ENCODE measurements at regions not wholly inside any gene's neighbourhood (a gene's known extent, or its start where the extent isn't known, plus 50 kb on each side); places are given as distances from the start of the nearest gene placed in this dataset.

DNA sequence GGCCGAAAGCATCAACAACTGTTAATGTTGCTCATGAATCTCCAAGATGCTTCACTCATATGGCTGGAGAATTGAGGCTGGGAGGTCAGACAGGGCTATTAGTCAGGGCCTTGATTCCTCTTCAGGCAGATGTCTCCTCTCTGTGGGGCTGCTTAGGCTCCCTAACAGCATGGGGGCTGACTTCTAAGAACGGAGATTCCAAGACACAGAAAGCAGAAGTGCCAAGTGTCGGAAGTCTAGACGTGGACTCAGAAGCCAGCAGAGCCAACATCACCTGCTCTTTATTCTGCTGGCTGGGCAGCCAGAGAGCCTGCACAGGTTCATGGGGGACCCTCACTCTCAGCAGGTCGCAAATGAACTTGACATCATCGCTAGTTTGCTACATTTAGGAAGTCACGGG, 279.8 kb downstream of the CDH26 start:
- TF ChIP-seq ZFP41 (tag by site-specific recombination; IDR thresholded peaks at IDR 0.05; ENCODE audit: borderline replicate concordance), result no peak
- no peak for TF ChIP-seq ZNF626 (tag by site-specific recombination; IDR thresholded peaks at IDR 0.05)
- TF ChIP-seq ZBTB1 (tag by site-specific recombination; IDR thresholded peaks at IDR 0.05), result no peak
- no peak for TF ChIP-seq ZNF670 (tag by site-specific recombination; IDR thresholded peaks at IDR 0.05; ENCODE audit: low read depth)
- TF ChIP-seq ZNF10 (tag by site-specific recombination; IDR thresholded peaks at IDR 0.05), result no peak
- TF ChIP-seq, protein P1, sequence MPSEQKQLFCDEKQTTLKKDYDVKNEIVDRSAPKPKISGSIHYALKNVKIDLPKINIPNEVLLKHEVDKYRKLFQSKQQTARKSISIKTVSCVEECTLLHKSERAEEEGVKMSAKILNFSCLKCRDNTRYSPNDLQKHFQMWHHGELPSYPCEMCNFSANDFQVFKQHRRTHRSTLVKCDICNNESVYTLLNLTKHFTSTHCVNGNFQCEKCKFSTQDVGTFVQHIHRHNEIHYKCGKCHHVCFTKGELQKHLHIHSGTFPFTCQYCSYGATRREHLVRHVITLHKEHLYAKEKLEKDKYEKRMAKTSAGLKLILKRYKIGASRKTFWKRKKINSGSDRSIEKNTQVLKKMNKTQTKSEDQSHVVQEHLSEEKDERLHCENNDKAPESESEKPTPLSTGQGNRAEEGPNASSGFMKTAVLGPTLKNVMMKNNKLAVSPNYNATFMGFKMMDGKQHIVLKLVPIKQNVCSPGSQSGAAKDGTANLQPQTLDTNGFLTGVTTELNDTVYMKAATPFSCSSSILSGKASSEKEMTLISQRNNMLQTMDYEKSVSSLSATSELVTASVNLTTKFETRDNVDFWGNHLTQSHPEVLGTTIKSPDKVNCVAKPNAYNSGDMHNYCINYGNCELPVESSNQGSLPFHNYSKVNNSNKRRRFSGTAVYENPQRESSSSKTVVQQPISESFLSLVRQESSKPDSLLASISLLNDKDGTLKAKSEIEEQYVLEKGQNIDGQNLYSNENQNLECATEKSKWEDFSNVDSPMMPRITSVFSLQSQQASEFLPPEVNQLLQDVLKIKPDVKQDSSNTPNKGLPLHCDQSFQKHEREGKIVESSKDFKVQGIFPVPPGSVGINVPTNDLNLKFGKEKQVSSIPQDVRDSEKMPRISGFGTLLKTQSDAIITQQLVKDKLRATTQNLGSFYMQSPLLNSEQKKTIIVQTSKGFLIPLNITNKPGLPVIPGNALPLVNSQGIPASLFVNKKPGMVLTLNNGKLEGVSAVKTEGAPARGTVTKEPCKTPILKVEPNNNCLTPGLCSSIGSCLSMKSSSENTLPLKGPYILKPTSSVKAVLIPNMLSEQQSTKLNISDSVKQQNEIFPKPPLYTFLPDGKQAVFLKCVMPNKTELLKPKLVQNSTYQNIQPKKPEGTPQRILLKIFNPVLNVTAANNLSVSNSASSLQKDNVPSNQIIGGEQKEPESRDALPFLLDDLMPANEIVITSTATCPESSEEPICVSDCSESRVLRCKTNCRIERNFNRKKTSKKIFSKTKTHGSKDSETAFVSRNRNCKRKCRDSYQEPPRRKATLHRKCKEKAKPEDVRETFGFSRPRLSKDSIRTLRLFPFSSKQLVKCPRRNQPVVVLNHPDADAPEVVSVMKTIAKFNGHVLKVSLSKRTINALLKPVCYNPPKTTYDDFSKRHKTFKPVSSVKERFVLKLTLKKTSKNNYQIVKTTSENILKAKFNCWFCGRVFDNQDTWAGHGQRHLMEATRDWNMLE (tag by site-specific recombination; conservative IDR thresholded peaks at IDR 0.05; ENCODE audit: low read depth), result no peak
- no peak for TF ChIP-seq ZNF785 (tag by site-specific recombination; IDR thresholded peaks at IDR 0.05)
- TF ChIP-seq ZNF223 (tag by site-specific recombination; IDR thresholded peaks at IDR 0.05), result no peak
- TF ChIP-seq ZNF629 (tag by site-specific recombination; IDR thresholded peaks at IDR 0.05), result no peak
- Histone ChIP-seq H3K9me3 (ENCODE audit: control insufficient read depth, insufficient read depth, low read depth, low read length) (no peaks in the 10 kb centered on the region), H3K36me3 (ENCODE audit: control insufficient read depth in 2 of 2, insufficient read depth in 1 of 2, low read length in 2 of 2) (no peaks in the 10 kb centered on the region), H3K4me1 (ENCODE audit: control insufficient read depth, insufficient read depth, low read length) (no peaks in the 10 kb centered on the region), H3K4me3 (ENCODE audit: low read depth, low read length) (no peak overlapping the region), H3K27ac (ENCODE audit: extremely low read depth, low read depth, low read length) (no peak overlapping the region)
- POLR2A ChIA-PET, result no interaction called here
- CTCF ChIA-PET, result interaction anchor here (1.3 kb wide), 1 partner anchor 25 kb away, joined by 4 read pairs; no protein-coding TSS in a partner anchor

DNA sequence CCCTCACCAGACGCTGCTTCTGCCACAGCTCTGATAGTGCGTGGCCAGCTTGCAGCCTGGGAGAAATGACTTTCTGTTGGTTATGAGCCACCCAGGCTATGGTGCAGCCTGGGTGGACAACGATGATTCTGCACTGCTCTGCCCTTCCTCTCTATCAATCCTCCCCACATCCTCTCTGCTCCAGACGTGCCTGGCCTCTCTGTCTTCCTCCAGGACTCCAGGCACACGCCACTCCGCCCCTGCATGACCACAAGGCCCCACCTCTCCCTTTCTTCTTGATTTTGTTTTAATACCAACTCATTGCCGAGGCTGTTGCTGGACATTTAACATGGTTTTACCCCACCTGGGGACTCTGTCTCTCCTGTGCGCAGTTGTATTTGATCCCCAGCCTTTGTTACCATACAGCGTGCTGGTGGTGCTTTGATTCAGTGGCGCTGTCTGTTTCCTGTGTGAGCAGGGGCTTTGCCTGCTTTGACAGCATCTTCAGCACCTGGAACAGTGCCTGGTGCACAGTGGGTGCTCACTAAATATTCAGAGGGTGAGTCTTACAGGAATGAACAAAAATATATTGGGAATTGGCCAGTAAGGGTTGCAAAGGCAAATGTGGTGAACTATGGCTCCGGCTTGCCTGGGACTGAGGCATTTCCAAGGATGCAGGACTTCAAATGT, 280.9 kb downstream of the CDH26 start:
- POLR2A ChIA-PET, result no interaction called here
- Histone ChIP-seq H3K27ac (ENCODE audit: extremely low read depth, low read depth, low read length) (no peak overlapping the region), H3K9me3 (ENCODE audit: control insufficient read depth, insufficient read depth, low read depth, low read length) (no peaks in the 10 kb centered on the region), H3K4me1 (ENCODE audit: control insufficient read depth, insufficient read depth, low read length) (no peaks in the 10 kb centered on the region), H3K4me3 (ENCODE audit: low read depth, low read length) (no peak overlapping the region), H3K36me3 (ENCODE audit: control insufficient read depth in 2 of 2, insufficient read depth in 1 of 2, low read length in 2 of 2) (no peaks in the 10 kb centered on the region)
- CTCF ChIA-PET, result interaction anchor here (0.6 kb wide), 1 partner anchor 21 kb away, joined by 5 read pairs; no protein-coding TSS in a partner anchor
- no peak for TF ChIP-seq ZBTB8A (tag by site-specific recombination; IDR thresholded peaks at IDR 0.05)
- TF ChIP-seq MZF1 (tag by site-specific recombination; IDR thresholded peaks at IDR 0.05; ENCODE audit: borderline replicate concordance), result no peak
- TF ChIP-seq ZNF548 (tag by site-specific recombination; IDR thresholded peaks at IDR 0.05), result no peak
- no peak for TF ChIP-seq ZNF404 (tag by site-specific recombination; IDR thresholded peaks at IDR 0.05)
- TF ChIP-seq ZNF391 (tag by site-specific recombination; IDR thresholded peaks at IDR 0.05; ENCODE audit: borderline replicate concordance, low read depth), result no peak
- TF ChIP-seq ZFP3 (tag by site-specific recombination; IDR thresholded peaks at IDR 0.05; ENCODE audit: low read depth), result no peak
- TF ChIP-seq, protein P2, sequence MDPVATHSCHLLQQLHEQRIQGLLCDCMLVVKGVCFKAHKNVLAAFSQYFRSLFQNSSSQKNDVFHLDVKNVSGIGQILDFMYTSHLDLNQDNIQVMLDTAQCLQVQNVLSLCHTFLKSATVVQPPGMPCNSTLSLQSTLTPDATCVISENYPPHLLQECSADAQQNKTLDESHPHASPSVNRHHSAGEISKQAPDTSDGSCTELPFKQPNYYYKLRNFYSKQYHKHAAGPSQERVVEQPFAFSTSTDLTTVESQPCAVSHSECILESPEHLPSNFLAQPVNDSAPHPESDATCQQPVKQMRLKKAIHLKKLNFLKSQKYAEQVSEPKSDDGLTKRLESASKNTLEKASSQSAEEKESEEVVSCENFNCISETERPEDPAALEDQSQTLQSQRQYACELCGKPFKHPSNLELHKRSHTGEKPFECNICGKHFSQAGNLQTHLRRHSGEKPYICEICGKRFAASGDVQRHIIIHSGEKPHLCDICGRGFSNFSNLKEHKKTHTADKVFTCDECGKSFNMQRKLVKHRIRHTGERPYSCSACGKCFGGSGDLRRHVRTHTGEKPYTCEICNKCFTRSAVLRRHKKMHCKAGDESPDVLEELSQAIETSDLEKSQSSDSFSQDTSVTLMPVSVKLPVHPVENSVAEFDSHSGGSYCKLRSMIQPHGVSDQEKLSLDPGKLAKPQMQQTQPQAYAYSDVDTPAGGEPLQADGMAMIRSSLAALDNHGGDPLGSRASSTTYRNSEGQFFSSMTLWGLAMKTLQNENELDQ (tag by site-specific recombination; IDR thresholded peaks at IDR 0.05; ENCODE audit: low read depth), result no peak
- TF ChIP-seq ZNF169 (tag by site-specific recombination; IDR thresholded peaks at IDR 0.05), result no peak
- TF ChIP-seq FEZF1 (tag by site-specific recombination; IDR thresholded peaks at IDR 0.05), result no peak
- no peak for TF ChIP-seq ZNF292 (tag by site-specific recombination; IDR thresholded peaks at IDR 0.05; ENCODE audit: borderline replicate concordance, low read depth)
- TF ChIP-seq ZNF660 (tag by site-specific recombination; IDR thresholded peaks at IDR 0.05), result no peak
- no peak for TF ChIP-seq ZNF776 (tag by site-specific recombination; IDR thresholded peaks at IDR 0.05; ENCODE audit: borderline replicate concordance)
- no peak for TF ChIP-seq MYNN (tag by site-specific recombination; IDR thresholded peaks at IDR 0.05; ENCODE audit: borderline replicate concordance)
- no peak for TF ChIP-seq ZNF274 (IDR thresholded peaks at IDR 0.05; ENCODE audit: low read length)
- TF ChIP-seq ZNF274 (tag by site-specific recombination; IDR thresholded peaks at IDR 0.05; ENCODE audit: borderline replicate concordance), result no peak
- TF ChIP-seq, protein P3, sequence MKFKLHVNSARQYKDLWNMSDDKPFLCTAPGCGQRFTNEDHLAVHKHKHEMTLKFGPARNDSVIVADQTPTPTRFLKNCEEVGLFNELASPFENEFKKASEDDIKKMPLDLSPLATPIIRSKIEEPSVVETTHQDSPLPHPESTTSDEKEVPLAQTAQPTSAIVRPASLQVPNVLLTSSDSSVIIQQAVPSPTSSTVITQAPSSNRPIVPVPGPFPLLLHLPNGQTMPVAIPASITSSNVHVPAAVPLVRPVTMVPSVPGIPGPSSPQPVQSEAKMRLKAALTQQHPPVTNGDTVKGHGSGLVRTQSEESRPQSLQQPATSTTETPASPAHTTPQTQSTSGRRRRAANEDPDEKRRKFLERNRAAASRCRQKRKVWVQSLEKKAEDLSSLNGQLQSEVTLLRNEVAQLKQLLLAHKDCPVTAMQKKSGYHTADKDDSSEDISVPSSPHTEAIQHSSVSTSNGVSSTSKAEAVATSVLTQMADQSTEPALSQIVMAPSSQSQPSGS (tag by site-specific recombination; IDR thresholded peaks at IDR 0.05; ENCODE audit: low read depth), result no peak
- TF ChIP-seq HOXA7 (CRISPR knock-in tag; IDR thresholded peaks at IDR 0.05; ENCODE audit: borderline replicate concordance), result no peak
- TF ChIP-seq ZNF707 (tag by site-specific recombination; IDR thresholded peaks at IDR 0.05), result no peak
- TF ChIP-seq KLF16 (tag by site-specific recombination; IDR thresholded peaks at IDR 0.05), result no peak
- TF ChIP-seq ZNF10 (tag by site-specific recombination; IDR thresholded peaks at IDR 0.05), result no peak

Measured in HEK293 (cell line).